ENCODE measurements at regions not wholly inside any gene's neighbourhood (a gene's known extent, or its start where the extent isn't known, plus 50 kb on each side); places are given as distances from the start of the nearest gene placed in this dataset.
A peak's percentile ranks its signal among the peaks of the same experiment; 100 is the strongest.

GRCh38 chr7:81873559-81873958 is 103.7 kb upstream of the HGF start:
- no peaks in the 10 kb centered on the region for H4K20me1 ChIP-seq (ENCODE audit: low read depth)
- H3K27ac Mint-ChIP-seq: no peak overlapping the region
- no peaks in the 10 kb centered on the region for H3K36me3 Mint-ChIP-seq
- H3K4me3 ChIP-seq: no peak overlapping the region
- H3K4me1 Mint-ChIP-seq: no peaks in the 10 kb centered on the region
- H3K27ac ChIP-seq: no peak overlapping the region
- H3K4me2 ChIP-seq: no peak overlapping the region
- H3K9me3 Mint-ChIP-seq: no peaks in the 10 kb centered on the region
- DNase-seq (ENCODE audit: low spot score): no peak
- no peak overlapping the region for H3K4me3 Mint-ChIP-seq
- no peak overlapping the region for H2AFZ ChIP-seq (replicated peaks)
- H3F3A ChIP-seq (ENCODE audit: low read depth): no peaks in the 10 kb centered on the region
- no peaks in the 10 kb centered on the region for H3K4me1 ChIP-seq
- H3K9me3 ChIP-seq (ENCODE audit: low read depth): no peaks in the 10 kb centered on the region
- no peaks in the 10 kb centered on the region for H3K27me3 ChIP-seq
- no peak overlapping the region for H3K9ac ChIP-seq
- TF ChIP-seq, protein P1, sequence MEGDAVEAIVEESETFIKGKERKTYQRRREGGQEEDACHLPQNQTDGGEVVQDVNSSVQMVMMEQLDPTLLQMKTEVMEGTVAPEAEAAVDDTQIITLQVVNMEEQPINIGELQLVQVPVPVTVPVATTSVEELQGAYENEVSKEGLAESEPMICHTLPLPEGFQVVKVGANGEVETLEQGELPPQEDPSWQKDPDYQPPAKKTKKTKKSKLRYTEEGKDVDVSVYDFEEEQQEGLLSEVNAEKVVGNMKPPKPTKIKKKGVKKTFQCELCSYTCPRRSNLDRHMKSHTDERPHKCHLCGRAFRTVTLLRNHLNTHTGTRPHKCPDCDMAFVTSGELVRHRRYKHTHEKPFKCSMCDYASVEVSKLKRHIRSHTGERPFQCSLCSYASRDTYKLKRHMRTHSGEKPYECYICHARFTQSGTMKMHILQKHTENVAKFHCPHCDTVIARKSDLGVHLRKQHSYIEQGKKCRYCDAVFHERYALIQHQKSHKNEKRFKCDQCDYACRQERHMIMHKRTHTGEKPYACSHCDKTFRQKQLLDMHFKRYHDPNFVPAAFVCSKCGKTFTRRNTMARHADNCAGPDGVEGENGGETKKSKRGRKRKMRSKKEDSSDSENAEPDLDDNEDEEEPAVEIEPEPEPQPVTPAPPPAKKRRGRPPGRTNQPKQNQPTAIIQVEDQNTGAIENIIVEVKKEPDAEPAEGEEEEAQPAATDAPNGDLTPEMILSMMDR (IDR thresholded peaks at IDR 0.05): no peak
- no peak for TF ChIP-seq EZH2 (IDR thresholded peaks at IDR 0.05)
- no peak for TF ChIP-seq EZH2phosphoT487 (IDR thresholded peaks at IDR 0.05)
- no peaks in the 10 kb centered on the region for H3K36me3 ChIP-seq
- H3K27me3 Mint-ChIP-seq (ENCODE audit: insufficient read depth, low read depth): no peaks in the 10 kb centered on the region
- H3K79me2 ChIP-seq (ENCODE audit: low read depth): no peaks in the 10 kb centered on the region

- peak overlapping the region; percentile 72 for H2AFZ ChIP-seq (replicated peaks)
- Mint-ChIP-seq H3K4me1 (no peaks in the 10 kb centered on the region), H3K27me3 (ENCODE audit: insufficient read depth, low read depth) (no peaks in the 10 kb centered on the region), H3K27ac (no peak overlapping the region), H3K4me3 (no peak overlapping the region), H3K9me3 (no peaks in the 10 kb centered on the region), H3K36me3 (no peaks in the 10 kb centered on the region)
- H3K9me3 ChIP-seq (ENCODE audit: low read depth): no peaks in the 10 kb centered on the region
- H3F3A ChIP-seq (ENCODE audit: low read depth): no peaks in the 10 kb centered on the region
- no peaks in the 10 kb centered on the region for H3K79me2 ChIP-seq (ENCODE audit: low read depth)
- no peak for DNase-seq (ENCODE audit: low spot score)
- no peak overlapping the region for H3K4me2 ChIP-seq
- H3K36me3 ChIP-seq: no peaks in the 10 kb centered on the region
- TF ChIP-seq EZH2phosphoT487 (IDR thresholded peaks at IDR 0.05): no peak
- H3K27me3 ChIP-seq: no peaks in the 10 kb centered on the region
- no peak overlapping the region for H3K27ac ChIP-seq
- no peak overlapping the region for H3K4me3 ChIP-seq
- no peak overlapping the region for H3K9ac ChIP-seq
- no peaks in the 10 kb centered on the region for H3K4me1 ChIP-seq
- no peaks in the 10 kb centered on the region for H4K20me1 ChIP-seq (ENCODE audit: low read depth)
These were observed 101.9 kb upstream of the HGF start for GRCh38 chr7:81871606-81872265.

DNA sequence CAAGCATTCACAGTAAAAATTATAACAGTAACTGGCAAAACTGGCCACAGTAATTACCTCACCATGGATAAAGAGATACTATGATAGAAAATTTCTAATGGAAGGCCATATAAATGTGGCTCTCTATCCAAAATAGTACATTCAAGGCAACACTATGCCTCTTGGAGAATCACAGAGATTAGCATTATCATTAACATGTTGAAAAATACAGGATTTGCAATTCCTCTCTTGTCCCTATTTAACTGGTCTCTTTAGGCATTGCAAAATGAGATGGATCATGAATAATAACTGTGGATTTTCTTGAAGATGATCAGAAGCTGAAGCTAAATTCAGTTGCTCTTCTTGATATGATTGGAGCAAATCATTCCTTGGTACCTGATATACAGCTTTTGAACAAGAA is 100.8 kb upstream of the HGF start:
- Histone ChIP-seq H3K9ac (no peak overlapping the region), H3K36me3 (no peaks in the 10 kb centered on the region), H3K4me2 (no peak overlapping the region), H3K27ac (no peak overlapping the region), H3K4me3 (no peak overlapping the region), H3K9me3 (ENCODE audit: low read depth) (no peaks in the 10 kb centered on the region), H3K27me3 (no peaks in the 10 kb centered on the region), H3F3A (ENCODE audit: low read depth) (no peaks in the 10 kb centered on the region), H3K4me1 (no peaks in the 10 kb centered on the region), H4K20me1 (ENCODE audit: low read depth) (no peaks in the 10 kb centered on the region), H2AFZ (replicated peaks) (no peak overlapping the region), H3K79me2 (ENCODE audit: low read depth) (no peaks in the 10 kb centered on the region)
- H3K27ac Mint-ChIP-seq: no peak overlapping the region
- TF ChIP-seq EZH2phosphoT487 (IDR thresholded peaks at IDR 0.05) (no peak), EZH2 (IDR thresholded peaks at IDR 0.05) (no peak)
- TF ChIP-seq, protein P1 (IDR thresholded peaks at IDR 0.05): no peak
- no peaks in the 10 kb centered on the region for H3K4me1 Mint-ChIP-seq
- H3K27me3 Mint-ChIP-seq (ENCODE audit: insufficient read depth, low read depth): no peaks in the 10 kb centered on the region
- H3K36me3 Mint-ChIP-seq: no peaks in the 10 kb centered on the region
- no peak overlapping the region for H3K4me3 Mint-ChIP-seq
- no peaks in the 10 kb centered on the region for H3K9me3 Mint-ChIP-seq
- DNase-seq (ENCODE audit: low spot score): no peak

DNA sequence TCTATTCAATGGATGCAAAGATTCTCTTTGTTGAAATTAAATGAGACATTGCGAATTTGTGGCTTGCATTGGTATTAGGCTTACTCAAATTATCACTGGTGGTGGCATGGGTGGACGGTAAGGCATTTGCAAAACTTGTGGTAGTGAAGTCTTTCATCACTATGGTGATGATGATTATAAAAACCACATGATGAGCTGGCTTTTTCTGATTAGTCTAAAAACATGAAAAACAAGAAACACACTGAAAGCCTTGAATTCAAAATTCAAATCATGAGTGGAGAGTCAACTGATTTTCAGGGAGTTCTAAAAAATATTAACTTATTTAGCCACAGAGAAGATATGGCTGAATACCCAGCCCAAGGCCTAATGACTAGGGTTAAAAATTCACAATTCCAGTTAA is 99.8 kb upstream of the HGF start:
- no peak overlapping the region for H3K4me3 Mint-ChIP-seq
- no peak overlapping the region for H3K9ac ChIP-seq
- no peaks in the 10 kb centered on the region for H3K9me3 Mint-ChIP-seq
- no peak overlapping the region for H3K4me2 ChIP-seq
- H3F3A ChIP-seq (ENCODE audit: low read depth): no peaks in the 10 kb centered on the region
- H3K27ac Mint-ChIP-seq: no peak overlapping the region
- no peaks in the 10 kb centered on the region for H4K20me1 ChIP-seq (ENCODE audit: low read depth)
- no peak for DNase-seq (ENCODE audit: low spot score)
- H3K27me3 ChIP-seq: no peaks in the 10 kb centered on the region
- H2AFZ ChIP-seq (replicated peaks): no peak overlapping the region
- H3K9me3 ChIP-seq (ENCODE audit: low read depth): no peaks in the 10 kb centered on the region
- H3K79me2 ChIP-seq (ENCODE audit: low read depth): no peaks in the 10 kb centered on the region
- no peaks in the 10 kb centered on the region for H3K4me1 ChIP-seq
- H3K36me3 ChIP-seq: no peaks in the 10 kb centered on the region
- no peaks in the 10 kb centered on the region for H3K36me3 Mint-ChIP-seq
- no peak overlapping the region for H3K4me3 ChIP-seq
- no peaks in the 10 kb centered on the region for H3K27me3 Mint-ChIP-seq (ENCODE audit: insufficient read depth, low read depth)
- TF ChIP-seq EZH2 (IDR thresholded peaks at IDR 0.05): no peak
- TF ChIP-seq EZH2phosphoT487 (IDR thresholded peaks at IDR 0.05): no peak
- TF ChIP-seq, protein P1 (IDR thresholded peaks at IDR 0.05): no peak
- no peaks in the 10 kb centered on the region for H3K4me1 Mint-ChIP-seq
- H3K27ac ChIP-seq: no peak overlapping the region

Measured in neural progenitor cell (in vitro differentiated cells).